GM18861 (cell line): ENCODE measurements at regions not wholly inside any gene's neighbourhood (a gene's known extent, or its start where the extent isn't known, plus 50 kb on each side); places are given as distances from the start of the nearest gene placed in this dataset.
"Not testable (repeated sequence)": the region's sequence is repeated elsewhere in the genome, so short reads cannot be mapped to it uniquely, and the experiment has no call there.

Experiments
- ATAC-seq: cut with Tn5 transposase; IDR thresholded peaks from one replicate; pipeline ENCODE4 v1.9.1; 2021; ENCODE audit not compliant: unreplicated experiment

DNA sequence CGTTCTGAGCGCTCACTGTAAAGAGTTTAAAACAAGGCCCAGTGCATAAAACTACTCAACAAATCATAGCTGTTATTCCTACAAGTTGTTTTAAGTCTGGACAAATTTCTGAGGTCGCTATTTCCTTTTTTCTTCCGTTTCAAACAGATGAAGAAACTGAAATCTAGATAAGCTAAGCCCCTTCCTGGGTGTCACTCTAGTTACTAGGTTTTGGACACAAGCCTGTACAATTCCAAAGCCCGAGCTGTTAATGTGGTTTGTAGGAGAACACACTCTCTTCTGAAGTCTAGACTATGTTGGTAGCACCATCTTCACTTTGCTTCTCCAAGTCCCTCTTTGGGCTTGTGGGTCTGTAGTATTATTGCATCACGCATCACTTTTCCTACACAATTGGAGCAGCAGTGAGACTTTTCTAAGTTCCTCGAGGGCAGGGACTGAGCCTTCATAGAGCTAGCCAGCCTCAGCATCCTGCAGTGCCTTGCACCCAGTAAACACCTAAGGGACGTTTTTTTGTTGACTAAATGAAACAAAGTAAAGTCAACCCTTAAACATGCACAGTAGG is 142.6 kb upstream of the PROK2 start:
- no peak for ATAC-seq

DNA sequence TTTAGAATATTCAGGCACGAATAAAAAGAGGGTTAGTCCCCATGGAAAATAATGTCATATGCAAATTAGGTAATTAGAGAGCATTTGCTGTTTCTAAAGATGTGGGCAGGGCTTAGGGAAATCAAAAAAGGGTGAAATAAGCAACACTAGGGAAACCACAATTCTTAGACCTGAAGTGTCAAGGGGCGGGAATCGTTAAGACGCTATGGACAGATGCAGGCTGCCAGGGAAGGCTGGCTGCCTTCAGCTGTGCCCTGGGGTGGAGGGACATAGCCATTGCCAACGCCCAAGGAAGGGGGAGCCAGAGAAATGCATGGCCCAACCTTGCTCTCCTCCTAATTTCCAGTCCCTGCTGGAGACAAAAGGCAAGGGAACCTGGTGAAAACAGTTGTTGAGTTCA is 141.7 kb upstream of the PROK2 start:
- ATAC-seq: no peak

DNA sequence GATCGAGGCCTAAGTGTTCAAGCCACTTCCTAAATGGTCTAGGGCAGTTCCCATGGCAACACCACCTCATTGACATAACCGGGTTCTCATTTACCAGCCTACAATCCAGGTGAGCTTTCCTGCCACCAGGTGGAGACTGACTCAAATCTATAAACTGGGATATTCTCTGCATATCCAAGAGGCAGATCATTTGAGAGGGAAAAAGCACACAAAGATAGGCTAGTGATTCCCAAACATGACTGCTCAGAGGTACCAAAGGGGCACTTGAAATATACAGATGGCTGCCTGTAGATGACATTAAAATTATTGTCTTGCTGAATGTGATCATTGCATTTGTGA is 141.3 kb upstream of the PROK2 start:
- no peak for ATAC-seq

DNA sequence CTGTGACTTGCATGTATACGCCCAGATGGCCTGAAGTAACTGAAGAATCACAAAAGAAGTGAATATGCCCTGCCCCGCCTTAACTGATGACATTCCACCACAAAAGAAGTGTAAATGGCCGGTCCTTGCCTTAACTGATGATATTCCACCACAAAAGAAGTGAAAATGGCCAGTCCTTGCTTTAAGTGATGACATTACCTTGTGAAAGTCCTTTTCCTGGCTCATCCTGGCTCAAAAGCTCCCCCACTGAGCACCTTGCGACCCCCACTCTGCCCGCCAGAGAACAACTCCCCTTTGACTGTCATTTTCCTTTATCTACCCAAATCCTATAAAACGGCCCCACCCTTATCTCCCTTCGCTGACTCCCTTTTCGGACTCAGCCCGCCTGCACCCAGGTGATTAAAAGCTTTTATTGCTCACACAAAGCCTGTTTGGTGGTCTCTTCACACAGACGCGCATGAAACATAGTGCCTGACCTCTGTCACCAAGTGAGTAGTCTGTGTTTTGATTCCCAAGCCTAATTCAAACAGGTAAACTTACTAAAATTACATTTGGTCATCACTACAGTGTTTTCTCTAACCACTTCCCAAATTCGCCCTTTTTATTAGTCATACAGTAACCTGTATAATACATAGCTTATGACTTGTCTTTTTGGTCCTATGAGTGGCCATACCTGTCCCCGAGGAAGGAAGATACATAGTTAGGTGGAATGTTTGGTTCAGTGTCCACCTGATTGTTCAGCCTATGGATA is 140.7 kb upstream of the PROK2 start:
- ATAC-seq: not testable (repeated sequence)

DNA sequence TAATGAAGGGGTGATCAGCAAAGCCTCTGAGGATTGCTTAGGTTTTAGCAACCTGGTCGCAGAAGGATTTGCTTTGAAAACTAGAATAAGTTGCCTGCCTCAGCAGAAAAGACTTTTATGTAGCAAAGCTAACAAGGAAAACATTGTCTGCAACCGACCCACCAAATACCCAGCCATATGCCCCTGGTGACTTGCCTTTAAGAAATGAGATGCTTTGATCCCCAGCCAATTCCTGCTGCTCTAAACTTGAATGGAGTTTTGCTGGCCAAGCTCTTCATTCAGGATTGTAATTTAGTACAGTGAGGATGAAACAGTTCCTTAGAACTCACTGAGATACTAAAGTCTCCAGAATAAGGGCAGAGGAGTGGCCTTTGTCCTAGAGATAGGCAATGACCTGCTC is 139.8 kb upstream of the PROK2 start:
- no peak for ATAC-seq

DNA sequence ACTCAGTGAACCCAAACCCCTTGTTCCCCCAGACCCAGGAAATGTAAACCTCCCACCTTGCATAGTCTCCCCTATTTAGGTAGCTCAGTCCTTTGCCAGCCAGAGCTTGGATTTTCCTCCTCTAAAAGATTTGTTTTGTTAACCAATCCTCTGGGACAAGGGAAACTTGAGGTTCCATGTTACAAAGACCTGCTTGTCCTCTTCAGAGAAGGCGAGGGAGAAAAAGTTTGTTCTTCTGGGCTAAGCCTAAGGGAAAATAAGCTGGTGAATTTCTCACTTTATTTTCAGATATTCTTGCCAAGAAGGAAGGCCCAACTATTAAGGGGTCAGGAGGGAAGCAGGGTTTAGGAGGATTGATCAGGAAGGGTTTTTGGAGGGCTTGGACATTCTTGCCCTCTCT is 136.1 kb upstream of the PROK2 start:
- ATAC-seq: no peak

DNA sequence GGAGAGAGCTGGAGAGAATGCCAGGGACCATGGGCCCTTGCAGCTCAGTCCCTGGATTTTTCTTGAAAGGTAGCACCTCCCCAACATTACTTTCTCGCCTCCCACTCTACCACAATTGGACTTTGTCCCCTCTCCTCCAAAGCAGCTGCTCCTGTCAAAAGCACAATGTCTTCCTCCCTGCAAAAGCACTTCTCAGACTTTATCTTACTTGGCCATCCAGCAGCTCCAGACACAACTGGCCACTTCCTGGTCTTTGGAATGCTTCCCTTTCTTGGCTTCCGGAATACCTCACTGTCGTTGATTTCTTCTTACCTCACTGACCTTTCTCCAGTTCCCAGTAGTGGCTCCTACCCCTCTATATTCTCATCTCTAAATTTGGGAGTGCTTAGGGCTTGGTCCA is 134.6 kb upstream of the PROK2 start:
- no peak for ATAC-seq

DNA sequence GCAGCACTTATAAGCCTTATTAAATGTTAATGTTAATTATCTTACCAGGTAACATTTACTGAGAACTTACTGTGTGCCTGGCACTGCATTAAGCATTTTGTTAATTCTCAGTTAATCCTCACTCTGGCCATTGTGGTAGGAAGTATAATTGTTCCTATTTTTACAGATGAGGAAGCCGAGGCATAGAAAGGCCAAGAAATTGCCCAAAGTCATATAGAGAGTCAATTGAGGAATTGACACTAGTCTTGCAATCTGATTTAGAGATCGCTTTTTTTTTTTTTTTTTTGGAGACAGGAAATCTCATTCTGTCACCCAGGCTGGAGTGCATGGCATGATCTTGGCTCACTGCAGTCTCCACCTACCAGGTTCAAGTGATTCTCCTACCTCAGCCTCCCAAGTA is 132.6 kb upstream of the PROK2 start:
- no peak for ATAC-seq

DNA sequence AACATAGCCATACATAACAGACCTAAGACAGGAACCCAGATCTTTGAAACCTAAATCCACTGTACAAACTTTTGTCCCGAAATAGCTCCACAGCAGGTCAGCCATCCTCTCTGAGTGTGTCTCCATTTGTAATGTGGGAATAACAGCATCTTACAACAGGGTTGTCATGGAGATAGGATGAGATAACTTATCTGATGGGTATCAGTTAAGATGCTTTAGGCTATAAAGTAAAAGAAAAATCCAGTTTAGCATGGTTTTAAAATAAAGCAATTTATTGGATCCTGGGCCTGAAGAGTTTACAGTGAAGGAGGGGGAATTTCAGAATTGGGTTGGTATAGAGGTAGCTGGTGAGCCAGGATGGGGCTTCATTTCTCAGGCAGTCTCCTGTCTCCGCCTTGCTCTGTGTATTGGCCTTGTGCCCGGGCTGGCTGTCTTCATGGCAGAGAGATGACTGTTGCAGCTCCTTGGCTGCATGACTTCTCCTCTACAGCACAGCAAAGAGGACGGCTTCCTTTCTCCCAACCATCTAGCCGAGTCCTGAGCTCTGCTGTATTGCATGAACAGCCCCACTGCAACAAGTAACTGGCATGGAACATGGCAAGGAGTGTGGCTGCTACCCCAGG is 131.9 kb upstream of the PROK2 start:
- ATAC-seq: no peak

DNA sequence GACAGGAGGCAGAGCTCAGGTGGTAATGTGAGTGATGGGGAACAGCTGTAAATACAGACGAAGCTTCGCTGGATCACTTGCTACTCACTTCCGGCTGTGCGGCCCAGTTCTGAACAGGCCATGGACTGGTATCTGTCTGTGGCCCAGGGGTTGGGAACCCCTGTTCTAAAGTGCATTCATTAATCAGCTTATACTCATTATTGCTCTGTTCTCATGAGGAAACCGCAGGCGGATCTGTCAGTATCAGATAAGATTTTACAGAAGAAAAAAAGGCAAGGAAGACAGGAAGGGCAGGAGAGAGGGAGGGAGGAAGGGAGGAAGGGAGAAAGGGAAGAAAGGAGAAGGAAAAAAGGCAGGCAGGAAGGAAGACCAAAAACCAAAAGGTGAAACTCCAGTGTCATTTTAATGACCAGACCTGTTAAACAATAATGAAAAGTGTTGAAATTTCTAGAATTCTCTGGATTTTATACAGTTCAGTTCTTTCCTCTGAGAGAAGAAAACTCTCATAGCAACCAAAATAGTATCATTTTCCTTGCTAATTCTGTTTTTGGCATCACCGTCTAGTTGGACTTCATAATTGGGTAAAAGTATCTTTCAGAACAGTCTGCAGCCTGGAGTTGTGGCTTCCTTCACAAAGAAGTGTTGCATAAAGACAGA is 128.0 kb upstream of the PROK2 start:
- no peak for ATAC-seq

DNA sequence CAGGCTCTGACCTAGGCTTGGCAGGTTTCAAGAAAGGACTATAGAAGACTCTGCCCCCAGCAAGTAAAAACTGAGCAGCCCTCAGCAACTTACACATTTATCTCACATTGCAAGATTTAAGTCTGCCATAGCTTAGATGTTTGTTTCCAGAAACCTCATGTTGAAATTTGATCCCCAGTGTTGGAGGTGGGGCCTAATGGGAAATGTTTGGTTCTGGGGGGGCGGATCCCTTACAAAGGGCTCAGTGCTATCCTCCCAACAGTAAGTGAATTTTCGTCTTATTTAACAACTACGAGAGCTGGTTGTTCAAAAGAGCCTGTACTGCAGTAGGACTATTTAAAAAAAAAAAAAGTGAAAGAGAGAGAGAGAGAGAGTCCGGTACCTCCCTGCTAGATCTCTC is 125.2 kb upstream of the PROK2 start:
- ATAC-seq: no peak

DNA sequence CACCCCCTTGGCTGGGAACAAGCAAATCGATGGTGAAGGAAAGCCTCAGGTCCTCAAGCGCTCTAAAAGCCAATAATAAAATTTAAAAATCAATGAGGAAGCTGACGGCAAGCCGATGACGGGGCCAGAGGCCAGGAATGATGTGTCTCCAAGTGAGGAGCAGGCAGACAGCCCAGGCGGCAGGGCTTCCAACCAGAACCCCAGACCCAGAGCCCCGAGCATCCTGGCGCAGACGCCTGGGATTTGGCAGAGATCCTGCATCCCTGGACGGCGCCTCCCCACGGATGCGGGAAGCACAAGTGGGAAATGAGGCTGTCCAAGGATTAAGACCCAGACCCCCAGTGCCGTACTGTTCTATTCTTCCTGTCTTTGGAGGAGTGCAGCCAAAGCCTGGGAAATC is 123.0 kb upstream of the PROK2 start:
- no peak for ATAC-seq

DNA sequence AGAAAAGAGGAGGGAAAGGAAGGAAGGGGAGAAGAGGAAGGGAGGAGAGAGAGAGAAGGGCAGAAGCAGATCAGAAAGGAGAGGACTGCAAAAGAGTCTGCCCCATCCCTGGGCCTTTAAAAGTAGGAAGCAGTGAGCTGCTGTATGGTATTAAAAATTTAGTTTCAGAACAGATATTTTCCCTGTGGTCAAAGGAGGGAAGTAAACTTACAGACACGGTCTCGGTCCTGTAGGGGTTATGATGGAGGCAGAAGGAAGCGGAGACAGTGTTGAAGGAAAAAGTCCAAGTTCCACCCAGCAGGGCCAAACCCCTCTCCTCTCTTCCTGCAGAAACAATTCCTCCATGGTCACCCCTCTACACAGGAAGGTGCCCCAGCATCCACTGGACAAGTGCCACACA is 122.0 kb upstream of the PROK2 start:
- ATAC-seq: no peak

DNA sequence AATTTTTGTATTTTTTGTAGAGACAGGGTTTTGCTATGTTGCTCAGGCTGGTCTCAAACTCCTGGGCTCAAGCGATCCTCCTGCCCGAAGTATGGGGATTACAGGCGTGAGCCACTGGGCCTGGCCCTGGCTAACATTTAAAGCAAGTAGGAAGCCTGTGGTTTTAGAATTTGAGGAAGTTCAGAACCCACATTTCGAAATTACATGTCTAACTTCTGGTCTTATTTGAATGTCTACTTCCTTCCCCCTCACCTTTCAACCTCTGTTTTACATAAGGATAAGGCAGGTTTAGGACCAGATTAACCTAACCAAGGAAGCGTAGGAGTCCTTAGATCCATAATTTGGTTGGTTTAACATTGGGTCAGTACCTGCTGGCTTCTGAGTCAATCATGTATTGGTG is 120.5 kb upstream of the PROK2 start:
- ATAC-seq: peak; percentile 94

DNA sequence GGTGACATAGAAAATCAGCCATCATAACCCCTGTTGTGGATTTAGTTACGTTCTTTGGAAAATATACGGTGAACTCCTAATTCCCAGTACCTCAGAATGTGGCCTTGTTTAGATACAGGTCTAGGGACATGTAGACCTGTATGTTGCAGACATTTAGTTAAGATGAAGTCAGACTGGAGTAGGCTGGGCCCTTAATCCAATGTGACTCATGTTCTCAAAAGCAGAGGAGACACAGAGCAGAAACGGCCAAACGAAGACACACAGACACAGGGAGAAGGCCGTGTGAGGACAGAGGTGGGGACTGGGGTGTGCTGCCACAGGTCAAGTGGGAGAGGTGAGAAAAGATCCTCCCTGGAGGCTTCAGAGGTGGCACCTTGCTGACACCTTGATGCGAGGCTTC is 119.0 kb upstream of the PROK2 start:
- ATAC-seq: no peak

DNA sequence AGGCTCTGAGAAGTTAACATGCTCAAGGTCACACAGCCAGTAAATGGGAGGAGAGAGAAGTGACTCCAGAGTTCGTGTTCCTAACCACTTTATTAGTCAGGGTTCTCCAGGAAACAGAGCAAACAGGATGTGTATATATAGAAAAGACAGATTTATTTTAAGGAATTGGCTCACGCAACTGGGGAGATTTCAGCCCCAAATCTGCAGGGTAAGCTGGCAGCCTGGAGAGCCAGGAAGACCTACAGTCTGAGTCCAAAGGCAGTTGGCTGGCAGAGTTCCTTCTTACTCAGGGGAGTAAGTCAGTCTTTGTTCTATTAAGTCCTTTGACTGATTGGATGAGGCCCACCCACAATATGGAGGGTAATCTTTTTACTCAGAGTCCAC is 118.2 kb upstream of the PROK2 start:
- ATAC-seq: no peak

DNA sequence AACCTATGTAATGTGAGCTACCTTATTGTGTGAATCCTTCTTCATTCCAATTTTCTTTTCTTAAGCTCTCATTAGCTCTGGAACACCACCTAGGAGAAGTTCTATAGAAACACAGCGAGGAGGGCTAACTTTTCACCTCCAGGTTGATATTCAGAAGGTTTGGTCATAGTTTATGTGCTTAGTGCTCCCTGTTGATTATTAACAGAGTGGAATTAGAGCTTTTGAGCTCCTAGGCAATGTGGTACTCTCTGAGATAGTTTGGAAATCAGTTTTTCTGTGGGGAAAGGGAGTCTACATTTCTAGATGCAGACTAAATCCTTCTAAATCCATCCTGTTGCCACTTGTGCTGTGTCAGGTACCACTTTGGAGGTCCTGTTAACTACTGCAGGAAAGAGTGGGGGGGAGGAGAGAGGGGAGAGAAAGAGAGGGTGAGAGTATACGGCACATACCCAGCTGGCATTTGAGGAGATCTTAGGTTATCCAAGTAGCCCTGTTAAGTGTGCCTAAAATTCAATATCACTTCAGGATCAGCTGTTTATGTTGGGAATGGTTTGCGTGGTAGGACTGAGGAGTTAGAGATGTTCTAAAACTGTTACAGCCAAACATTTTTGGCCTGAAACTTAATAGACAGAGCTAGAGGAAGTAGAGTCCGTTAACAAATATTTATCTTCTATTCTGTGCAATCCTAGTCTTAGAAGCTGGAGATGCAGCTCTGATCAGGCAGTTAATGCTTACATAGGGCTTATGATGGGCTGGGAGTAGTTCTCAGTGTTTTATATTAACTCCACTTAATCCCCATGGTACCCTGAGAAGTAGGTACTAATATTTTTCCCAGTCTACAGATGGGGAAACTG is 117.5 kb upstream of the PROK2 start:
- ATAC-seq: no peak

DNA sequence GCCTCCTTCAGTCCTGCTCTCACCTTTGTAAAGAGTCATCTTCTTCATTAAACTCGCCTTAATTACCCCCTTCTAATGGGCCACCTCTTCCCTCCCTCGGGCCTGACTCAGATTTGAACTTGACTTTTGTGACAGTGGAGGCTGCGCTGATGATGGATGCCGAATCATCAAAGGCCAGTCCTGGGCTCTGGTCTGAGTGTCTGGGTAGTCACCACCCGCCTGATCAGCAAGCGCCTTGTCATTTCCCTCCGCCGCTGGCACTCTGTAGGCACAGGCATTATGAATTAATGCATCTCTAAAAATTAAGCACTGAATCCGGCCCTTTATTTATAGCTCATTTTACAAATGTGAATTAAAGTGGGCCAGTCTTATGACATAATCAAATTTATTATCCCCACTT is 116.7 kb upstream of the PROK2 start:
- no peak for ATAC-seq

DNA sequence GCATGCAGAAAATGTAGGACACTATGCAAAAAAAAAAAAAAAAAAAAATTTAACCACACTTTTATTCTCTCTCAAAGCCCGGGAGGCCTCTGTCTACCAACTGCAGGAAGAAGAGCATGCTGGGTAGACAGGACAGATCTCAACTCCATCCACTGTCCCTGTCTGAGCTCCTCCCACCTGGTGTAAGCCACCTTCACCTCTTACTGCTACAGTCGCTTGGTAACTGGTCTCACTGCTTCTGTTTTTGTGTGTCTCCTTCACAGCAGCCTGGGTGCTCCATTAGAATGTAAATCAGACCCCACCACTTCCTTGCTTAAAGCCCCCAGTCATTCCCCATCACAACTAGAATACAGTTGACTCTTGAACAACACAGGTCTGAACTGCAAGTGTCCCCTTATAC is 115.1 kb upstream of the PROK2 start:
- ATAC-seq: no peak

DNA sequence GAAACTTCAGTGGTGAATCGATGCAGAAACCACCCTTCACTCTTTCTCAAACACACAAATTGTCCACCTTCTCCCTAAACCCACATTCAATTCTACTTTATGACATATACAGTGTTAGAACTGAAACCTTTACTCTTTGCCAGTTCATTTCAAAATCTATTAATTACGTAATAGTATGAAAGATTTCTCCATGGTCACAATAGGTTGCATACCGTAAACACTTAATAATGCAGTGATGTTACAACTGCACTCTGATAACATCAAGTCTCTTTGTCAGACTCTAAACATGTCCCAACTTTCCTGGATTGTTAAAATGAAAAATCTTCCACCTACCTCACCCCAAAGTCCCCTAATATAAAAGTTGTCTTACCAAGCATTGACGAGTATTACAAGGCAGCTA is 111.8 kb upstream of the PROK2 start:
- no peak for ATAC-seq

DNA sequence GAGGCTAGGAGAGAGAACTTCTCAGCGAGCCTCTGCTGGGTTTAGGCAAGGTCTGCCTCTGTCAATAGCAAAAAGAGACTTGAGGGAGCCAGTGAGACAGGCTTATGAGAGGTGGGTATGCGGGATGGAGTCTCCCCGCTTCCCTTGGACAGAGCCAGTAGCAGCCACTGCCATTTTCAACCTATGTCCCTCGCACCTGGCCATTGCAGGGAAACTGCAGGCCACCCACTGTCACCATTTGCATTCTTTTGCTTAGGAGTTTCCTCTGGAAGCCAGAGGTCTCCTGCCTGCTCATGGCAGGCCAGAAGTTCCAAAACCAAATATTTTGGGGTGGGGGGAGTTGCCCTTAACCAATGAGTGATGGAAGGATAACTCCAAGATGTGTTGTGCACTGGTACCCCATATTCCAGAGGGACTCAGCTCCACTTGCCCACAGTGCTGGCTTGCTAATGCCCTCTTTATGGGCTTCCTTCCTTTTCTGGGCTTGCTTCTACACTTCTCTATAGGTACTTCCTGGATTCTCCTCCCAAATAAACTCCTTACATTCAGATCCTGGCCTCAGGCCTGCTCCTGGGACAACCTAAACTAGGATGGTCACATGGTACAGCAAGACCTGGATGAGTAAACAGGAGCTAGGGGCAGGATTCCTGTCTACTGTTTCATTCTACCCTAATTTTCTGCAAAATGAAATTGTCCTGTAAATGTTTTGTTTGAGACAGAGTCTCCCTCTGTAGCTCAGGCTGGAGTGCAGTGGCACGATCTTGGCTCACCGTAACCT is 108.9 kb upstream of the PROK2 start:
- no peak for ATAC-seq
